HG03439 (cell line): ENCODE measurements at regions not wholly inside any gene's neighbourhood (a gene's known extent, or its start where the extent isn't known, plus 50 kb on each side); places are given as distances from the start of the nearest gene placed in this dataset.
A peak's percentile ranks its signal among the peaks of the same experiment; 100 is the strongest.

ENCODE experiments used
- ATAC-seq: cut with Tn5 transposase; IDR thresholded peaks from one replicate; pipeline ENCODE4 v1.9.1; 2021; ENCODE audit warnings: mild to moderate bottlenecking, moderate library complexity; ENCODE audit not compliant: unreplicated experiment

DNA sequence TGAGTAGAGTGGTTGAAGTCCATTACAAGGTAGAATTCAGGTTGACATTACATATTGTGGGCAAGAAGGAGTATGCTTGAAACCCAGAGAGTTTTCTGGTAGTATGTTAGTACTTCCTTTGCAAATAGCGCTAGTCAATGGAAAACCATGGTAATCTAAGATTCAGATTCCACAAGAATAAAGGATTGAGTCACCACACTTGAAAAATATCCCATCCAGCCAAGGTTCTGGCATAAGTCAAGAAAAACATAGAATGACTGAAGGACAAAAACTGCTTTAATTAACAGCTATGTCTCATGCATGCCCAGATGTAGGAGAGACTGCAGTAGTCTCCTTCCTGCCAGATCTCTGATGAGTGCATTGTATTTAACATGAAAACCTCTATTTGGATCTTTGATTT lies 469.8 kb downstream of the BMP2 start:
- no peak for ATAC-seq

DNA sequence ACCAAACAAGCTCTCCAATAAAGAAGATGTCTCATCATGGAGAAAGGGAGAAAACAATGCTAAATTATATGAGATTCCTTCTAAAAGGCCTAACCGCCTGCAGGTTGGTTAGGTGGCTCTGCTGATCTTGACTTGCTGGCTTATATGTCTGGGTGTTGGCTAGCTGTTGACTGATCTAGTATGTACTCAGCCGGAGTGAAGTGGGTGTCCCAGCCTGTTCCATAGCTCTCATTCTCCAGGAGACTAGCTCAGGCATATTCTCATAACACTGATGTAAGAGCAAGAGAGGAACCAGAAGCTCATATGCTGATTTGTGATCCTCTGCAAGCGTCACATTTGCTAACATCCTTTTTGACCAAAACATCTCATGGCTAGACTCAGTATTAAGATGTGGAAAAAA lies 473.0 kb downstream of the BMP2 start:
- ATAC-seq, result no peak

DNA sequence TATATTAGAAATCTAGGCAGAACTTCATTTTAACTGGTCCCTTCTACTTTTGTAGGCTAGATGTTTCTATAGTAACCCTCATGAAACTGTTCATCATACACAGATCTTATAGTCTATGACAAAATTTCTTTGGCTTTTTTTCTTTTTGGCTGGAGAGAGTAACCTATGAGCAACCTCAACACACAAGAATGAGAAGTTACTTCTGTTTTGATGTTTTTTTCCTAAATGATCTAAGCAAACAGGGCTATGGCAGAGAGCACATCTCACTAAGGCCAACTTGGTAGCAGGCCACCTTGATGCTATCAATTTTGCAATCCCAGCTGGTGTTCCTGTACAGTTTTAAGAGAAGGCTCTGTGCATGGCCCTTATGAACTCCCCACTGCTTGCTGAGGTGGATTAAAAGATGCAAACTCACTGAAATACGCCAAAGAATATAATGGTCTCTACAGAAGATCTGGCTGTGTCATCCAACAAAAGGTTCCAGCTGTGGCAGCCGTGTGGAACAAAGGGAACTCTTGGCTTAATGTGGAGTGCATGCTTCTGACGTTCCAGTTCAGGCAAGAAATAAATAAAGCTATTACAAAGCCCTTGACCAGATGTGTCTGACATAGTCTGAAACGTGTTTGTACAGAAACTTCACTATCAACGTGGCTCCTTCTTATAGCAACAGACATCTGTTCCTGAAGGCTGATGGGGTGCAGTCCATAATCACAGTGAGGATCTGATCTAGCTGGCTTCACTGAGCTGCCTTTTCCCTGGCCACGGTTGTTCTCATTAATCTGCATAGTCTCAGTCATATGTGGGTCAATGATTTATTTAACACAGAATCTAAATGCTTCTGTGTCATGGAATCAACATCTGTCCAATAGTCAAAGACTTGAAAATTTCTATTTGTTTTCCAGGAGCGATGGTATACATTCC lies 481.1 kb downstream of the BMP2 start:
- no peak for ATAC-seq

DNA sequence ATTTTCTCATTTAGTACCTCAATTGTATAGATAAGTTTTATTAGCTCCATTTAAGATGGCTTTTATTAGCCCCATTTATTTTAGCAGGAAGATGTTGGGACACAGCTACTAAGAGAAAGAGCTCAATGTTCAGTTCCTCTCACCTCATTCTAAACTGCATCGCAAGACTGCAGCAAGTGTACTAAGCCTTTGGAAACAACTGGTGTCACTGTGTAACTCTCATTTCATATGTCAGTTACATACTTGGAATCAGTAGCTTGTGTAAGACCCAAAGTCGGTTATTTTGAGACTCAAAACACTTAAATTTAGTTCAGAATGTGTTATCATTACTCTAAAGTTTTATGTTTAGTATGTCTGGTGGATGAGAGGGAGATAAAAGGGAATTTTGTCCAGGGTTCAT lies 482.9 kb downstream of the BMP2 start:
- ATAC-seq, result no peak

DNA sequence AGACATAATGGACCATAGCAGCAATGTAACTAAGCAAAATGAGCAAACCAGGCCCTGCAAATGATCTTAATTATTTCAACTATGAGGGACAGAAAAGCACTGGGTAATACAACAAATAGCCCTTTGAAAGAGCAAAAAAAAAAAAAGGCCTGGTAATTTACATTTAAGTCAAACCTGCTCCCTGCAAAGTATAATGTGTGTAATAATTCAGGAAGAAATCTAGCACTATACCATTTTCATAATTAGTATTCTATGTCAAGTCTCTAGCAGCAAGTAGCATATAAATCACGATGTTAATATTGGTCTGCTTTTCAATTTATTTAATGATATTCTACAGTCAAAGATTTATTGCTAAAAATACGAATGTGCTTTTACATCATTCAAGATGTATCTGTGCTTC lies 489.6 kb downstream of the BMP2 start:
- ATAC-seq, result no peak

DNA sequence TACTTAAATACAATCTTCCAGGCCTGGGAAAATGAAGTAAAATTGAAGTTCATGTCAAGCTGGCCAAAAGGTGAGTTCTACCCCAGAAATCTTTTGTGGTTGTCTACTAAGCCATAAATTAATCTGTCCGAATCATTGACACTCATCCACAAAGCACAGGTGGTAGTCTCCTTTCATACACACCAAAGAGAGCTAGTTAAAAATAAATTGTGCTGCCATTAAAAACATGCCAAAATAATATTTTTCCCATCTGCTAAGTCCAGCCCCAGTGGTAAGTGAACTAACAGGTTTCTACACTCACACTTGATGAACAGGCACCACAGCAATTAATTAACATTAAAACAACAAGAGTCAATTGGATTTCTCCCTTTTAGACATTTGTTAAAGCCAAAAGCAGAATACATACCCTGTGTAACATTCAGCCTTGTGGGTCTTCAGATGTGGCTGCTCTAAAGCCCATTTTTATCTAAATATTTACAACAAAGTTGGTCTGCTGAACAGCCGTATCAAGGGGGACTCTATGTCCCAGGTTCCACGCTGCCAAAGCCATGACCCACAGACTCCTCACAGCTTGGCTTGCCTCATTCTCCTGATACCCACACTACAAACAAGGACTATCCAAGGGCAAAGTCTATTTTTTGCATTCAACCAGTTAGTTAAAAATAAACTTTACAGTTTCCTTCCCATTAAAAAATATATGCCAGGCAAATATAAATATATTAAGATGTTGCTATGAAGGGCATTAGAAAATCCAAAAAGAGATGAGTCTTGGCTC lies 490.4 kb downstream of the BMP2 start:
- no peak for ATAC-seq

DNA sequence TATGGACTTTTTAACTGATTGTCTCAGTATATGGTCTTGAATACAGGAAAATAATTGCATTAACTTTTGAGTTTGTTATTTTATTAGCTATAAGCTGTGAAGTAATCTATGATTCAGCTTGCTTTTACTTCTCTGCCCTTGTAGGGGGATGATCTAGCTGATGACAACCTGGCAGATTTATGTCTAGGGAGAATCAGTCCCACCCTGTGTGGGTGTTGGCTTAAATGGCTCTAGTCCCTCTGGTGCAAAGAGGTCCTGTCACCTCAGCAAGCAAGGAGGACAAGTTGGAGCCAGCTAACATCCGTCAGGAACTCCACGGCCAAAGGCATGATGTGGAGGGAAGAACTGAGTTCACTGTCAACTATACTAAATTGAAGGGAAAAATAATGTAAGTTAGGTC lies 495.3 kb downstream of the BMP2 start:
- ATAC-seq, result no peak

DNA sequence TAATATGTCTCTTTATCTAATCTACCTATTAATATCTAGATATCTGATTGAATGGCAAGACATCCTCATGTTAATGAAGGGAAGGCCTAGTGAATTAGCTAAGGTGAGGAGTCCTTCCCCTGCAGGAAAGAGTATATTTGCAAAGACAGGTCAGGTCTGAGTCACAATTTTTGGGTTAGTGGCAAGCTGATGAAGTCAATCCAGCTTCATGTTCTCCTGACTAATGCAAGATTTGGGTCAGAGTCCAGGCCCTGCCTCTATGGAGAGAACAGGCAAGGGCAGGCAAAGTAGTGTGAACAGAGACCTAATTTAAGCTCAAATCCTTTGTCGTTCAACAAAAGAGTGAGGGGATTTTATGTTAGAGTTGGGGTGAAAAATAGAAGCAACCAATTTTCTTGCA lies 496.7 kb downstream of the BMP2 start:
- no peak for ATAC-seq

DNA sequence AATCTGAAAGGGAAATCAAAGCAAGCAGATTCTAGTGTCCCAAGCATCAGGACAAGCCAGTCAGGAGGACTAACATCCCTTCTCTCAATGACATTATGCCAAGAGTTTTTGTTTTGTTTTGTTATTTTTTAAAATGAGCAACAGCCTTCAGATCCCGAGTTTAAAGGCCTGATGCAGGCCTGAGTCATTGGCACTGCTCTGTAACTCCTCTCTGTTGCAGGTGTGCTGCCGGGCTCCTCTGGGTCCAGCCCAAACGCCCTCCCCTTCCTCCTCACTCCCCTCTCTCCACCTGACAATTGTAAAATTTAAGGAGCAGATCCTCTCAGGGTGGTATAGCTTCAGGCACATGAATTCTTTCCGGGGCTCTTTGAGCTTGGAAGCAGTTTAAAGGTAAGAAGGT lies 502.0 kb downstream of the BMP2 start:
- no peak for ATAC-seq

DNA sequence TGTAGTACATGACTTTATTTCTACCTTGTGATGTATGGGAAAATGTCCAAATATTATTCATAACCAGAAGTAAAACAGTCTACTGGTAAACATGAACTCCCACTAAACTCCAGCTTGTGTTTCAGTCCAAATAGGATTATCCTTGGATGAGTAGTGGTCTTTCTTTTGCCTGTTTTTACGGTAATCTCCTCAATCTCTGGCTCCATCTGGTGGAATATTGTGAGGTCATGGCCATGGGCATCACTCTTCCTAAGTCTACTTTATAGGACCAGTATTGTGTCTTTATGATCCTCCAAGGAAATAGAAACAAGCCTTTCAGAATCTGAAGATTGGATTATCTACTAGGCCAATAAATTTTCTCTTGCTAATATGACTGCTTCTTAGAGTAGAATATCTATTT lies 505.0 kb downstream of the BMP2 start:
- ATAC-seq, result no peak

DNA sequence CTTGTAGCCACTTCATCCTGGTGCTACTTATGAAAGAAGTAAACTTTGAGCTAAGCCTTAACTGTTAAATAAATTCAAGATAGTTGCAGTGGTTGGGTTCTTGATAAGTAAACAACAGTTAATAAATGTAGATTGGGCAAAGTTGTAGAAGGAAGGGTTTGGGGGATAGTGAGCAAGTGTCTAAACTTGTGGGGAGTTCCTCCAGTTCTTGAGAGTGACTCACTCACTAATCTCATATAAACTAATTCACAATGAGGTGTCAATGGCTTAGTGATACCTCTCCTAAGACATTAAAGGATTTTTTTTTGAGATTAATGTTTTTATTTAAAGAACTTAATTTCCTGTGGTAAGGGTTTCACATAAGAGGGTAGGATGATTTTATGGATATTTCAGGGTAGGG lies 507.4 kb downstream of the BMP2 start:
- no peak for ATAC-seq

DNA sequence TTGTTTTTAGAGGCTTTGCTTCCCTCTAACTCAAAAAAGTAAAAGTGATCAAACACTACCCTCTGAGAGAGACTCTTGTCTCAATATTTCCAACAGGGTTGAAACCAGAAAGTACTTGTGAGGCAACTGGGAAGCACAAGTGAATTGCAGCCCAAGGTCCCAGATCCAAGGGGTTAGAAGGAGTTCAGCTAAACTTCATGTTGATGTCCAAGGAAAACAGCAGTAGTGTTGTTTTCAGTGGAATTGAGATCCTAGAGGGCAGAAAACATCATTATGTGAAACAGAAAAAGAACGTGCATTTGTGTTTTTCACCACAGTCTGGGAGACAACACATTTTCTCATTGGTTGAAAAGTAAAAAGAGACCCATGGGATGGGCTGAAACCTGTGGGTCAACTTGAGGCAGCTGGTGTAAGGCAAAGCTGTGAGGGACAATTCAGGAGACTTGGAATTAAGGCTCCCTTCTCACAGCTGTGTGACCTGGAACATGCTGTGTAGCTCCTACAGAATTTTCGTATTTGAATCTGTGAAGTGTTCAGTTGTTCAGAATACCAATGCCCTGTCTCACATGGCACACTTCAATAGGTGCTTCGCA lies 508.3 kb downstream of the BMP2 start:
- ATAC-seq, result no peak

DNA sequence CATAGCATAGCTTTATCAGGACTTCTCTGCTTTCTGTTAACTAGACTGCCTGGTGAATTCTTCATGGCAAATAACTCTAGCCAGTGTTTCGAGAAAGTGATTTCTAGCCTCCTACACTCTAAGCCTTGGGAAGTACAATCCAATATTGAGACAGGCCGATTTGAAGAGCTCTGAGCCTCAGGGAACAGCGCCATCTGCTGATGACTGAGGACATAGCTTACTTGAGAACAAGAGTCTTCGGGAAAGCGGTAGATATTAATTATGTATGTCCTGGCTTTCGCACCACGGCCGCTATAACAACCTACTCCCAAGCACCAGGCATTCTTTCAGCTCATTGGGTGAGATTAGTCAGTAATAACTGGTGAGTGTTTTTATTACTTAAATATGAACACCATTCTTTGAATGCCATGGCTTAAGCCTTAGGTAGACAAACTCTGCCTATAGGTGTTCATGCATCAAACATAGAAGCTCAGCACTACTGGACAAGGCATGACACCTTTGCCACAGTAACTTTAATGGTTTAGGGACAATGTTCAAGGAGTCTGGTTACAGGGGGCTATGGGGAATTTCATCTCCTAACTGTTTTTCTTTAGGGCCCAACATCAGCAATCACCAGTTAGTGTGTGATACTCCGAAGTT lies 518.6 kb downstream of the BMP2 start:
- ATAC-seq, result peak; percentile 53

DNA sequence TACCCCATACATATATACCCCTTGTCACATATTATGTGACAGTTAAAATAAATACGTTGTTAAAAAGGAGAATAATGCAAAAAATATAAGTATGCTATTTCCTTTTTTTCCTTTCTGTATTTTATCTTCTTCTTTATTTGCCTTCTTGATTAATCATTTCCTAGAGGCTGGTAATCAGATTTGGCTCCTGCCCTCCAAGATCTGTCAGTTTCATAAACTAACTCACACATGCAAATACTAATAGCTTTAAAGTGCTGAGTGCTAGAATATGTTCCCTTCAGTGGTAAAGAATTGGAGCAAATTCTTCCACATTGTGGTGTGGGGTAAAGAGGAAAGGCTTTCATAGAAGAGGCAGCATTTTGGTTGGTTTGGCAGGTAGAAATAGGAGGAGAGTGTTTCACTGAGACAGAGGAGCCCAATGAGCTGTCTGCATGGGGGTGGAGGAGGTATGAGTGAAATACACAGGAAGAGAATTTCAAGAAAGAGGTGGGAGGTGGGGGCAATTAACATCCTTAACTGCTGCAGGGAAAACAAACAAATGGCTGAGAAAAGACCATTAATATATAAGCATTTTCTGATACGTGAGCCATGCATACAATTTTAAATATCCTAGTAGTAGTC lies 523.9 kb downstream of the BMP2 start:
- no peak for ATAC-seq

DNA sequence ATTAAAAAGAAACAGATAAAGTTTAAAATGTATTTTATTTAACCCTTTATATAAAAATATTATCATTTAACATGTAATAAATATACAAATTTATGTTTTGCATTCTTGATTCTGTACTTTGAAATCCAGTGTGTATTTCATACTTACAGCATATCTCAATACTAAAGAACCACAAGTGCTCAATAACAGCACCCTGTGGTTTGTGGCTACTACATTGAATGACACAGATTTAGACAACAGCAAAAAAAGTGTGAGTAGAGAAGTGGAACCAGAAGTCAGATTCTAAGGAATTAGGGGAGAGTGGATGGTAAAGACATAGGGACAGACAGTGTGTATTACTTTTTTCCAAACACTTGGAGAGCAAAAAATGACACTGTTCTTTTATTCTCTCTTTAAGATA lies 524.5 kb downstream of the BMP2 start:
- ATAC-seq, result no peak

DNA sequence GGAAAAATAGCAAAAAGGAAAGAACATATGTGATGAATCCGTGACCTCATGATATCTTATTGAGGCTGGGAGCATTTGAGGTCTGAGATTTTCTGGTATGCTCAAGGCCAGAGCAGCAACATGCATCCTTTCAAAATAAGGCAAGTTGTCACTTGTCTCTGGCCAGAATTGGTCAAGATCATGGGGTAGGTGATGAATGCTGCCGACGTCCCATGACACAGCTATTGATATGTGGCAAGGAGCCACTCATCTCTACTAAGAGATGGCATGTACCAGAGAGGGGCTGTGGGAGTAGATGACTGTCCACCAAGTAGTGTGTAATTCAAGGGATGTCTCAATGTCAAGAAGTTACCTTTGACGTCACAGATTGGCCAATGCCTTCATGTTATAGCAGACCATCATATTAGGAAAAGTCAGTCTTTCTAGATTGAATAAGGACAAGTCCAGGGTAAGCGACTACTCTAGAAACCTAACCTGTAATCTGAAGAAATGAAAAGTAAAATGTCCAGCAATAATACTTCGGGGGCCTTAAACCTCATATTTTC lies 527.4 kb downstream of the BMP2 start:
- ATAC-seq, result no peak

DNA sequence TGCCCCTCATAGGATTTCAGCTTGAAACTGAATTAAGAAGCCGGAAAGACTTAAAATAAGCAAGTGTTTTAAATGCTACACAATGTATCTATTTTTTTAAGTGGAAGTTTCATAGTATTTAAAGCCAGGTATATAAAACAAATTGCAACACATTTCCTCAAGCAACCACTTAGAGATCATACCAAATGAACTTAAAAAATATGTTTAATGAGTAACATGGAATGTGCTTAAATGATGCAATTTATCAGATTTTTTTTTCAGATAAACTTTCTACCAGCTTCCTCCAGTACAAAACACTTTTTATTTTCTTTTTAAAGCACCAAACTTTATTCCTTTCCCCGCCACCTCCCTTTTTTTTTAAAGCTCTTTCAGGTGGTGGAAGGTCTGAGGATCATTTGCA lies 534.3 kb downstream of the BMP2 start:
- ATAC-seq, result no peak

DNA sequence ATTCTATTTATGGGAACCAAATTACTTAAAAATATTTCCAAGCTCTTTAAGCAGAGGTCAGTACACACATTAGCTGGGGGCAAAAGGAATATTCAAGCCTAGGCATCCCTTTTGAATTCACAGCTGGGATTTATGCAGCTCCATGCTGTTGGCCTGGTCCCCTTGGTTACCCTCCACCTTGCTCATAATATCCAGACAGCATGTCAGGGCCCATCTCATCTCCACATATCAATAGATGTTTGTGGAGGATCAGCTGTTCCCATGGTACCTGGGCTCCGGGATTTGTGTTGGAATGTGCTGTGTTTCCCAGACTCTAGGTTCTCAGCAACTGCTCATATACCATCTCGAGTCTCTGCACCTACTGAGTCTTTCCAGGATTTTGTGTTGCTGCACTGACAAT lies 534.8 kb downstream of the BMP2 start:
- ATAC-seq, result no peak

DNA sequence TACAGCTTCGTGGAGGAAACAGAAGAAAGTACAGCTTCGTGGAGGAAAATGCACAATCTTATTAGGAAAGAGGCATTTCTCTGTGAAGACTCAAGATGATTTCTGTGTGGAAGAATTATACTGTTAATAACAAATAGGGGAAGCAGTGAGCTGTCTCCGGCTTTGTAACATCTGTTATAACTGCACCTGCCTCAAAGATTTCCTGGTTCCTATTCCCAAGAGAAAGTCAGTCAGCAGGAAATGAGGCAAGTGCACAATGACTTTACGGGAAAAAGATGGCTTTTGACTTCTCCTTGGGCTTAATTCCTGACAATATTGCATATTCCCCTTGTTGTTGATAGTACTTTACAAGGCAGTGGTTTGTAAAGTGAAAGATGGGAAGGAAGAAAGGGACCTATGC lies 538.5 kb downstream of the BMP2 start:
- ATAC-seq, result no peak

DNA sequence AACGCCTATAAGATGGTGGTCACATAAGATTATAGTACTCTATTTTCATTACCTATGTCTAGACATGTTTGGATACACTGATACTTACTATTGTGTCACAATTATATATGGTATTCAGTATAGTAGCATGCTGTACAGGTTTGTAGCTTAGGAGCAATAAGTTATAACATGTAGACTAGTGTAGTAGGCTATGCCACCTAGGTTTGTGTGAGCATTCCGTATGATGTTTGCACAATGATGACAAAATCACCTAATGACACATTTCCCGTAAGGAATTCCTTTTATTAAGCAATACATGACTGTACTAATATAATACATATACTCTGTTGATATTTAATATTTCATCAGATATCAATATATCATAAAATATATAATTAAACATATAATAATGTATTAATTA lies 540.7 kb downstream of the BMP2 start:
- no peak for ATAC-seq

DNA sequence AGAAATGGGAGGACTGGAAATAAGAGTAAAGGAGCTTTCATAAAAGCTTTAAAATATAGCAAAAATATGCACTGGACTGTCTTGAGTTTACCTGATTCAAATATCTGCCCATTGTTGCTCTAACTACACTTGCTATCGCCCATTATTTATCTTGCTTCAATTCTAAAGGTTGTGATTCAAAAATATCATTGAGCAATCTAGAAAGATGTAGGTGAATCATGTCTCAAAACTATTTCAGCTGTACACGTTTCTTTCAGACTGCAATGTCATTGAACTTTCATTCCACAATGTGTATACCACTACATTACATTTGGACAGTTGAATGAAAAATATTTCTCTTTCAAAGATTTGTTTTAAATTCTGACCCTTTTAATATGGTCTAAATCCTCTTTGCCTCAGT lies 545.6 kb downstream of the BMP2 start:
- no peak for ATAC-seq
